Thyroid gland (tissue), 4 donors: ENCODE measurements at regions not wholly inside any gene's neighbourhood (a gene's known extent, or its start where the extent isn't known, plus 50 kb on each side); places are given as distances from the start of the nearest gene placed in this dataset.
"Not testable (repeated sequence)": the region's sequence is repeated elsewhere in the genome, so short reads cannot be mapped to it uniquely, and the experiment has no call there.

Source experiments
- DNase-seq, 2 donors: peaks; one replicate each; pipeline ENCODE4 v3.0.0-alpha.2; 2019
- H3K27ac ChIP-seq, 3 donors: fragments of 200-600 bp; sonication (generic); 1 replicate in 2 of 3; 2 replicates in 1 of 3; pipeline ENCODE4 v1.5.1; 2016 to 2019; ENCODE audit warnings: mild to moderate bottlenecking in 1 of 3, moderate library complexity in 1 of 3
- H3K27me3 ChIP-seq: fragments of 200-600 bp; sonication (generic); one replicate; pipeline ENCODE4 v1.5.1; 2019
- H3K36me3 ChIP-seq, 2 donors: fragments of 200-600 bp; sonication (generic); one replicate each; pipeline ENCODE4 v1.5.1; 2016 to 2019
- H3K4me1 ChIP-seq, 2 donors: fragments of 200-600 bp; sonication (generic); one replicate each; pipeline ENCODE4 v1.5.1; 2017 to 2019
- H3K4me3 ChIP-seq, 3 donors: fragments of 200-600 bp; sonication (generic); replicated peaks in 1 of 3; 1 replicate in 2 of 3; 2 replicates in 1 of 3; pipeline ENCODE4 v1.5.1; 2016; ENCODE audit warnings: mild to moderate bottlenecking in 1 of 3
- H3K9me3 ChIP-seq: fragments of 200-600 bp; sonication (generic); one replicate; pipeline ENCODE4 v1.5.1; 2017
- POLR2A ChIP-seq, 2 donors: fragments of 450-650 bp; IDR thresholded peaks; one replicate each; pipeline ENCODE4 v1.6.1; 2017; ENCODE audit warnings: antibody characterized with exemption in 2 of 2, mild to moderate bottlenecking in 2 of 2, moderate library complexity in 1 of 2
- WGBS, 2 donors: methylation state at CpG; one replicate each; pipeline ENCODE4 v1.1.5; 2017; 5-methylcytosine and 5-hydroxymethylcytosine counted together
- intact Hi-C: fragments of 100-400 bp; cut with DNase I; formaldehyde crosslinking; loops from one replicate; pipeline ENCODE4 v1.15.1; 2023
- TF ChIP-seq, protein P1 (sequence below), 6 experiments: fragments of 200-600 bp in 3 of 6; fragments of 450-650 bp in 3 of 6; sonication (generic) in 3 of 6; IDR thresholded peaks; one replicate each; pipeline ENCODE4 v1.5.1; 2016 to 2019; ENCODE audit warnings: antibody characterized with exemption in 6 of 6, mild to moderate bottlenecking in 2 of 6, inconsistent platforms in 1 of 6, moderate library complexity in 1 of 6

DNA sequence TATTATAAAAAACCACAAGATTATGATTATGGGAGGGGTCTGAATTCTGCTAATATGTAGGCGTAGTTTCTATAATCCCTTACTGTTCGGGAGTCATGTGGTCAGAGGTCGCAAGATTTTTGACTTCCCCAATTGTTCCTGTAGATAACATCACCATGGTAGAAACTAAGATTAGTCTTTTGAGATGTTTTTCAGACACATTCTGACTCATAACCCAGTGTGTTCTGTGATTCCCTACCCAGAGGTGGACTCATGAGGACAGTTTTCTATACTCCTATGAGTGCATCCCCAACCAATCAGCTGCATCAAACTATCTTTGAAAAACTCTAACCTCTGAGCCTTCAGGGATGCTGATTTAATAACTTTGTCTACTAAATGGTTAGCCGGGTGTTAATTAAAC lies 175.5 kb downstream of the RFPL4B start:
- Histone ChIP-seq H3K27me3 (no peaks in the 10 kb centered on the region), H3K9me3 (no peaks in the 10 kb centered on the region), H3K36me3 (no peaks in the 10 kb centered on the region), H3K4me1 (peaks cover 3 to 9% of the 10 kb centered on the region in 2 donors), H3K27ac (no peak overlapping the region), H3K4me3 (no peak overlapping the region)
- 88 to 91% methylated on average over 4 of the region's 4 CpGs for WGBS, 2 donors
- no peak for TF ChIP-seq POLR2A (IDR thresholded peaks at IDR 0.05)
- TF ChIP-seq, protein P1, sequence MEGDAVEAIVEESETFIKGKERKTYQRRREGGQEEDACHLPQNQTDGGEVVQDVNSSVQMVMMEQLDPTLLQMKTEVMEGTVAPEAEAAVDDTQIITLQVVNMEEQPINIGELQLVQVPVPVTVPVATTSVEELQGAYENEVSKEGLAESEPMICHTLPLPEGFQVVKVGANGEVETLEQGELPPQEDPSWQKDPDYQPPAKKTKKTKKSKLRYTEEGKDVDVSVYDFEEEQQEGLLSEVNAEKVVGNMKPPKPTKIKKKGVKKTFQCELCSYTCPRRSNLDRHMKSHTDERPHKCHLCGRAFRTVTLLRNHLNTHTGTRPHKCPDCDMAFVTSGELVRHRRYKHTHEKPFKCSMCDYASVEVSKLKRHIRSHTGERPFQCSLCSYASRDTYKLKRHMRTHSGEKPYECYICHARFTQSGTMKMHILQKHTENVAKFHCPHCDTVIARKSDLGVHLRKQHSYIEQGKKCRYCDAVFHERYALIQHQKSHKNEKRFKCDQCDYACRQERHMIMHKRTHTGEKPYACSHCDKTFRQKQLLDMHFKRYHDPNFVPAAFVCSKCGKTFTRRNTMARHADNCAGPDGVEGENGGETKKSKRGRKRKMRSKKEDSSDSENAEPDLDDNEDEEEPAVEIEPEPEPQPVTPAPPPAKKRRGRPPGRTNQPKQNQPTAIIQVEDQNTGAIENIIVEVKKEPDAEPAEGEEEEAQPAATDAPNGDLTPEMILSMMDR (IDR thresholded peaks at IDR 0.05), result no peak
- DNase-seq, result no peak
- intact Hi-C loops, result no loop called here

DNA sequence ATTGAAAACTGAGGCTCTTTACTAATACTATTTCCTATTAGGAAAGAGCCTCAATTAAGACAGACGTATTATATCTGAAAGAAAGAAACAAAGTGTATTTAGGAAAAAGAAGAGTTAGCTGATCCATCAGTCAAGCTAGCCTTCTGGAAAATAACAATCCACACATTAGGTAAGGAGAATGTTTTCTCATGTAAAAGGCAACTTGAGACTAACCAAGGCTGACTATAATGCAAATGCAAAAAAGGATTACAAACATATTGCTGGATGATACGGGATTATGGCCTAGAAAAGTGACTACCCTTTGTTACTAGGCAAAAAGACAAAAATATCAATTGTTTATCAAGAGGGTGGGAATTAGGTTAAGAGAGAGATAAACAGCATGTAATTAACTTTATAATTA lies 176.9 kb downstream of the RFPL4B start:
- no peaks in the 10 kb centered on the region for H3K36me3 ChIP-seq
- H3K27me3 ChIP-seq, result no peaks in the 10 kb centered on the region
- H3K4me3 ChIP-seq, result no peak overlapping the region
- H3K9me3 ChIP-seq, result no peaks in the 10 kb centered on the region
- DNase-seq, result no peak
- TF ChIP-seq POLR2A (IDR thresholded peaks at IDR 0.05), result no peak
- no peak overlapping the region for H3K27ac ChIP-seq
- 92 to 93% methylated on average over 2 of the region's 2 CpGs for WGBS, 2 donors
- intact Hi-C loops, result no loop called here
- H3K4me1 ChIP-seq, result no peaks in the 10 kb centered on the region

DNA sequence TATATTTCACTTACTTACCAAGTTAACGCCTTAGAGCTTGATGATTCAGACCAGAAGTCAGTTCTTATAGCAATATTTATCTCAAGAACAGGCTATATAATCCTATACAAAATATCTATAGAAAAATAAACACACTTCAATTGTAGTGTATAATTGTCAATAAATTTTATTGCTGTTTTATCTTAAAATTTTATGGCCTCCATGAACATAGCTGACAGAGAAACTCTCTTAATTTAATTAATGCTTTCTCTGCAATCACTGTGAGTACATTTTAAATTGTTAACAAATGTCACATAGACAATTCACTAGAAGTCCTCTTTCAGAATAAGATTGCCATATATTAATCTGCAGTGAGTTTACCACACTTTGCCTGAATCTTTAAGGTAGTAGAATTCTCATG lies 178.6 kb downstream of the RFPL4B start:
- Histone ChIP-seq H3K4me3 (no peak overlapping the region), H3K27ac (no peak overlapping the region), H3K4me1 (no peaks in the 10 kb centered on the region), H3K9me3 (no peaks in the 10 kb centered on the region), H3K36me3 (no peaks in the 10 kb centered on the region), H3K27me3 (no peaks in the 10 kb centered on the region)
- DNase-seq, result no peak
- intact Hi-C loops, result no loop called here
- TF ChIP-seq POLR2A (IDR thresholded peaks at IDR 0.05), result no peak
- TF ChIP-seq, protein P1 (IDR thresholded peaks at IDR 0.05), result no peak
- 95 to 97% methylated on average over 1 of the region's 1 CpG for WGBS, 2 donors

DNA sequence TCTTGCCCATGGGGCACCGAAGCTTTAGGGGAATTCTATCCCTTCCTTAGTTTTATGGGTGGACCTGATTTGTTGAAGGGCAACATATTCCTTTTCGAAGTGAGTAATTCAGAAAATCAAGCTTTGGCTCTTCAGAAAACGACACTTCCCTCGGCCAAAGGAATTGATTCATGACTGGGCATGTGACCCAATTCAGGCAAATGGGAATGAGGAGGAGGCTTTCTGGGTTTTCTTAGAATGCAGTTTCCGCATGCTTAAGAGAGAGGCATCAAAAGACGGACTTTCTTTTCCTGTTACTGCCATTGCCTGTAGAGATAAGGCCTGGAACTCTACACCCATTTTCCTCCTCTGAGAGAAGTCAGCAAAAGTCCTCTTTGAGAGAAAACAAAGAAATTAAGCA lies 179.5 kb downstream of the RFPL4B start:
- intact Hi-C loops, result no loop called here
- no peak for DNase-seq
- H3K9me3 ChIP-seq, result no peaks in the 10 kb centered on the region
- TF ChIP-seq POLR2A (IDR thresholded peaks at IDR 0.05), result no peak
- TF ChIP-seq, protein P1 (IDR thresholded peaks at IDR 0.05), result no peak
- WGBS, 2 donors, result 95 to 96% methylated on average over 6 of the region's 6 CpGs
- H3K4me3 ChIP-seq, result no peak overlapping the region
- no peaks in the 10 kb centered on the region for H3K4me1 ChIP-seq
- no peaks in the 10 kb centered on the region for H3K27me3 ChIP-seq
- H3K27ac ChIP-seq, result no peak overlapping the region
- H3K36me3 ChIP-seq, result no peaks in the 10 kb centered on the region

DNA sequence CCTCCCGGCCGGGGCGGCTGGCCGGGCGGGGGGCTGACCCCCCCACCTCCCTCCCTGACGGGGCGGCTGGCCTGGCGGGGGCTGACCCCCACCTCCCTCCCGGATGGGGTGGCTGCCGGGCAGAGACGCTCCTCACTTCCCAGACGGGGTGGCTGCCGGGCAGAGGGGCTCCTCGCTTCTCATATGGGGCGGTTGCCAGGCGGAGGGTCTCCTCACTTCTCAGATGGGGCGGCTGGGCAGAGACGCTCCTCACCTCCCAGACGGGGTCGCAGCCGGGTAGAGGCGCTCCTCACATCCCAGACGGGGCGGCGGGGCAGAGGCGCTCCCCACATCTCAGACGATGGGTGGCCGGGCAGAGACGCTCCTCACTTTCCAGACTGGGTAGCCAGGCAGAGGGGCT lies 181.2 kb downstream of the RFPL4B start:
- H3K9me3 ChIP-seq, DNase-seq, H3K27ac ChIP-seq, H3K4me1 ChIP-seq, H3K27me3 ChIP-seq, H3K4me3 ChIP-seq, intact Hi-C loops, H3K36me3 ChIP-seq: not testable (repeated sequence)
- 92% methylated on average over 5 of the region's 29 CpGs; no CpG with 5 or more reads in 1 of the 2 donors for WGBS, 2 donors

DNA sequence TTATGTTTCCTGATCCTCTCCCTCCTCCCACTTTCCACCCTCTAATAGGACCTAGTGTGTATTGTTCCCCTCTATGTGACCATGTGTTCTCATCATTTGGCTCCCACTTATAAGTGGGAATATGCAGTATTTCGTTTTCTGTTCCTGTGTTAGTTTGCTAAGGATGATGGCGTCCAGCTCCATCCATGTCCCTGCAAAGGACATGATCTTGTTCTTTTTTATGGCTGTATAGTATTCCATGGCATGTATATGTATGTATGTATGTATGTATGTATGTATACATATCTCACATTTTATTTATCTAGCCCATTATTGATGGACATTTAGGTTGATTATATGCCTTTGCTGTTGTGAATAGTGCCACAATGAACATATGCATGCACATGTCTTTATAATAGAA lies 188.7 kb downstream of the RFPL4B start:
- Histone ChIP-seq H3K9me3 (no peaks in the 10 kb centered on the region), H3K27ac (no peak overlapping the region), H3K4me1 (no peaks in the 10 kb centered on the region), H3K27me3 (no peaks in the 10 kb centered on the region), H3K36me3 (no peaks in the 10 kb centered on the region), H3K4me3 (no peak overlapping the region)
- no peak for TF ChIP-seq POLR2A (IDR thresholded peaks at IDR 0.05)
- TF ChIP-seq, protein P1 (IDR thresholded peaks at IDR 0.05), result no peak
- DNase-seq, result no peak
- intact Hi-C loops, result no loop called here
- WGBS, 2 donors, result 90 to 94% methylated on average over 2 of the region's 2 CpGs
